ENCODE measurements at regions not wholly inside any gene's neighbourhood (a gene's known extent, or its start where the extent isn't known, plus 50 kb on each side); places are given as distances from the start of the nearest gene placed in this dataset.
"Not testable (repeated sequence)": the region's sequence is repeated elsewhere in the genome, so short reads cannot be mapped to it uniquely, and the experiment has no call there.

DNA sequence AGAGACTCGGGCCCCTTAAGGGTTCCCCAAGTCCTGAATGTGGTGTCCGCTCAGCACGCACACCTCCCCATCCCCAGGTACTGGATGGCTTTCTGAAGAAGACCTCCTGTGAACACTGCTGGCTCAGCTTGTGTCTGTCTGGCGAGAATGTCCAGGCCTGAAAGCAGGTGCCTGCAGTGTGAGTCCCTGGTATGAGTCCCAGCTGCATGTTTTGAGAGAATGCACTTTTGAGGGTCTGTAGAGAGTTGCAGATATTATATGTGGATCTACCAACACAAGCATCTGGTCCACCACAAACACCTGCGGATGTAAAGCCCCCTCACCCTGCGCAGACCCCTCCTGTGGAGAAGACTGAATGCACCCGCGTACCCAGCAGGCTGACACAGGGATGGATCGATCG lies 1308.9 kb downstream of the TBC1D22A start:
- no peaks in the 10 kb centered on the region for H3K9me3 Mint-ChIP-seq
- no peaks in the 10 kb centered on the region for H3K36me3 Mint-ChIP-seq (ENCODE audit: low read depth)
- no peaks in the 10 kb centered on the region for H3K4me1 Mint-ChIP-seq (ENCODE audit: low read depth)
- no peak for DNase-seq
- H3K27ac Mint-ChIP-seq = no peak overlapping the region
- H3K27me3 Mint-ChIP-seq = peaks cover 24% of the 10 kb centered on the region
- no peak overlapping the region for H3K4me3 Mint-ChIP-seq

DNA sequence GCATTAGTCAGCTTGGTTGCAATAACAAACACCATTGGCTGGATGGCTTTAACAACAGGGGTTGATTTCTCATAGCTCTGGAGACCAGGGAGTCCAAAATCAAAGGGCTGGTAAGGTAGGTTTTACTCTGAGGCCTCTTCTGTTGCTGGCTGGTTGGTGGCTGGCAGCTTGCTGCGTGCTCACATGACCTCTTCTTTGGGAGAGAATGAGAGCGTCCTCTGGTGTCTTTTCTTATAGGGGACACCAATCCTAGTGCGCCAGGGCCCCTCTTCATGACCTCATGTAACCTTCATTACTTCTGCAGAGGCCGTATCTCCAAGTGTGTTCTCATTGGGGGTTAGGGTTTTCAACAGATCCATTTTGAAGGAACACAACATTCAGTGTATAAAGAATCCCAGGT lies 1308.3 kb downstream of the TBC1D22A start:
- Mint-ChIP-seq H3K4me3 (no peak overlapping the region), H3K4me1 (ENCODE audit: low read depth) (no peaks in the 10 kb centered on the region), H3K27ac (no peak overlapping the region), H3K36me3 (ENCODE audit: low read depth) (no peaks in the 10 kb centered on the region), H3K27me3 (peaks cover 19% of the 10 kb centered on the region), H3K9me3 (no peaks in the 10 kb centered on the region)
- DNase-seq = no peak

DNA sequence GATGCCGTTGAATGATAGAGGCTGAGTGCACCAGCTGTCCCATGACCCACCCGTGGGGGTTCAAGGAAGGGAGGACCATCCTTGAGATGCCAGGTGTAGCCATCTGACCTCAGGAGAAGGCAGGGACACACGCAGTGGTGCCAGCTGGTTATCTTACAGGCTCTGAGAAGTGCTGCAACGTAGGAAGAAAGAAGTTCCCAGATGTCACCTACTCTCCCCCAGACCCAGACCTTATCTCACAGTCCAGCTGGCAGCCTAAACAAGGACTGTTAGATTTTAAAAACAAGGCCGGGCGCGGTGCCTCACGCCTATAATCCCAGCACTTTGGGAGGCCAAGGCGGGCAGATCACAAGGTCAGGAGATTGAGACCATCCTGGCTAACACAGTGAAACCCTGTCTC lies 1307.6 kb downstream of the TBC1D22A start:
- peaks cover 16% of the 10 kb centered on the region for H3K27me3 Mint-ChIP-seq
- no peaks in the 10 kb centered on the region for H3K9me3 Mint-ChIP-seq
- H3K4me1 Mint-ChIP-seq (ENCODE audit: low read depth) = no peaks in the 10 kb centered on the region
- no peak overlapping the region for H3K27ac Mint-ChIP-seq
- no peaks in the 10 kb centered on the region for H3K36me3 Mint-ChIP-seq (ENCODE audit: low read depth)
- H3K4me3 Mint-ChIP-seq = no peak overlapping the region
- DNase-seq = no peak

DNA sequence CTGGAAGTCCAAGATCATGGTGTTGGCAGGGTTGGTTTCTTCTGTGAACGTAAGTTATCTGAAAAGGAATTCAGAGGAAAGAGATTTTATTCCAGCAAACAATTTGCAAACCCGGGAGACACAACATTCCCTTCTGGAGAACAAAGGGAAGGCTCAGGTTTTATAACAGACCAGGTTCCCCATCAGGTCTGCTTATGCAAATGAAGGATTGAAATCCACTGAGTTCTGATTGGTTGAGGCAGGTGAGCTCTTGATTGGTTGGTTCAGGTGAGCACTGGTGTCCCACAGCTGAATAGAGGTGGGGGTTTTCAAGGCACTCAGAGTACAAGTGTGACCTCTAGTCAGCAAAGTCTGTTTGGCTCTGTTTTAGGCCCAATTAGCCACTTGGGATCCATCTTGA lies 1306.8 kb downstream of the TBC1D22A start:
- peaks cover 10% of the 10 kb centered on the region for H3K27me3 Mint-ChIP-seq
- H3K36me3 Mint-ChIP-seq (ENCODE audit: low read depth) = no peaks in the 10 kb centered on the region
- H3K27ac Mint-ChIP-seq = no peak overlapping the region
- no peak for DNase-seq
- no peaks in the 10 kb centered on the region for H3K9me3 Mint-ChIP-seq
- H3K4me3 Mint-ChIP-seq = no peak overlapping the region
- H3K4me1 Mint-ChIP-seq (ENCODE audit: low read depth) = no peaks in the 10 kb centered on the region

DNA sequence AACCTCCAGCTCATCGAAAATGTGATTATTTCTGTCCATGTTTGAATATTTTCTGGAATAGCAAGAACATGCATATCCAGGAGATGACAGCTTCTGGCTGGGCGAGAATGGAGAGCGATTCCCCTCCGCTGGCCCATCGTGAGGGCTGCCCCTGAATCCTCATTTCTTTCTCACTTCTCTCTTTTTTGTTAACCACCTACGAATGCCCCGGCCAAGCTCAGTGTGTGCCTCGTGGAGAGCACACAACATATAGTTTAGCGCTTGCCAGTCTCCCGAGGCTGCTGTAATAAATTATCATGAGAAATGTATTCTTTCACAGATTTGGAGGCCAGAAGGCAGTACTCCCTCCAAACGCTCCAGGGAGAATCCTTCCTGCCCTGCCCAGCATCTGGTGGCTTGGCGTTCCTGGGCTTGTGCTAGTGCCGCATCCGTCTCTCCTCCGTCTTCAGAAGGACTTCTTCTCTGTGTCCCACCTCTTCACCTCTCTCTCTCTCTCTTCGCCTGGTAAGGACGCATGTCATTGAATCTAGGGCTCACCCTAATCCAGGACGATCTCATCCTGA lies 1306.0 kb downstream of the TBC1D22A start:
- no peak for DNase-seq
- H3K4me3 Mint-ChIP-seq = no peak overlapping the region
- peaks cover 5% of the 10 kb centered on the region for H3K27me3 Mint-ChIP-seq
- no peaks in the 10 kb centered on the region for H3K4me1 Mint-ChIP-seq (ENCODE audit: low read depth)
- no peaks in the 10 kb centered on the region for H3K36me3 Mint-ChIP-seq (ENCODE audit: low read depth)
- no peaks in the 10 kb centered on the region for H3K9me3 Mint-ChIP-seq
- H3K27ac Mint-ChIP-seq = no peak overlapping the region

DNA sequence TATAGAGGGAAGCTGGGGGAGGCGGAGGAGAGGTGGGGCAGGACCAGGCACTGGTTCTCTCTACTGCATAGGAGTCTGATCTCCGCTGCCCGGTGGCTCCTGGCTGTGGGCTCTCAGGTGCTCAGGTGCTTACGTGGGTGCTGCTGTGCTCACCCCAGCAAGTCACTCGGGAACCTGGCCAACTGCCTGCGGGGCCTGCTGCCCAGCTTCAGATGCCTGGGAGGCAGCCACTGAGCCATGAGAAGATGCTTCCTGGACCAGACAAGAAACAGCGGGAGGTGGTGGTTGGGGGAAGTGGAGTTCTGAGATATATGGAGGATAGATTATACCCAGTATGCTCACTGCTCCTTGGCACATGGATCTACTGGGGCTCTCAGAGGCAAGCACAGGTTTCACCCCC lies 1303.4 kb downstream of the TBC1D22A start:
- H3K36me3 Mint-ChIP-seq (ENCODE audit: low read depth) = no peaks in the 10 kb centered on the region
- H3K9me3 Mint-ChIP-seq = no peaks in the 10 kb centered on the region
- H3K4me3 Mint-ChIP-seq = no peak overlapping the region
- H3K4me1 Mint-ChIP-seq (ENCODE audit: low read depth) = no peaks in the 10 kb centered on the region
- H3K27ac Mint-ChIP-seq = no peak overlapping the region
- DNase-seq = no peak
- no peaks in the 10 kb centered on the region for H3K27me3 Mint-ChIP-seq

DNA sequence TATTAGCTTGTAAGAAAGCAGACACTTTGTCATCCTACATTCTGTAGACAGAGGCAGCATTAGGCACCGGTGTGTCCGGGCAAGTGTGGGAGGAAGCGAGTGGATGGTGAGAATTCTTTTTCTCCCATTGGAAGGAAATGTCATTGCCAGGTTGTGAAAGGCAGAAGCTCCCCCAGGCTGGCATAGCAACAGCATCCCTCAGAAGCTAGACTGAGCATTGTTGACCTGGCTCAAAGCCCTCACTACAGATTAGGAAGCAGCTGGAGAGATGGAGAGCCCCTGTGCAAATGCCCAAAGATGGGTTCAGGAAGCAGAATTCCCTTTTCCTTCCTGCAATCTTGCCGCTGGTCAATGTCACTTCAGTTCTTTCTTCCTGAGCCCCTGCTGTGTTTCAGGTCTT lies 1299.3 kb downstream of the TBC1D22A start:
- no peaks in the 10 kb centered on the region for H3K4me1 Mint-ChIP-seq (ENCODE audit: low read depth)
- no peaks in the 10 kb centered on the region for H3K9me3 Mint-ChIP-seq
- H3K27me3 Mint-ChIP-seq = peaks cover 14% of the 10 kb centered on the region
- no peak overlapping the region for H3K4me3 Mint-ChIP-seq
- H3K36me3 Mint-ChIP-seq (ENCODE audit: low read depth) = no peaks in the 10 kb centered on the region
- no peak for DNase-seq
- H3K27ac Mint-ChIP-seq = no peak overlapping the region

DNA sequence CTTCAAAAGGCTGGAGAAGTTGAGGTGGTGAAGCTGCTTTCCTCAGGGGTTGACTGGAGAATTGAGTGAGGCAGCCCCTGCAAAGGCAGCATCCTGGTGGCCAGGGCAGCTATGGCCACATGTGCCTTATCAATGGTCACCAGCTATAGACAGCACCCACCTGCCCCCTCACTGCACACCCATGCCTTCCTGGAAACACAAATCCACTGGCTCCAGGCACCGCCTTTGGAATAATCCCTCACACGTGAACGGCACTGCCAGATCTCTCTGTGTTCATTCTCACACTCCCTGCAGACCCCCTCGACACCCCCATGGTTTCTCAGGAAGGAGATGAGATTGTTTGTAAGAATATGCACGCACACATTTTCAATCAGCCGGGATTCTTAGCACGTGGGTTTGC lies 1297.8 kb downstream of the TBC1D22A start:
- Mint-ChIP-seq H3K36me3 (ENCODE audit: low read depth) (no peaks in the 10 kb centered on the region), H3K27ac (no peak overlapping the region), H3K4me1 (ENCODE audit: low read depth) (no peaks in the 10 kb centered on the region), H3K4me3 (no peak overlapping the region), H3K9me3 (no peaks in the 10 kb centered on the region), H3K27me3 (peaks cover 14% of the 10 kb centered on the region)
- no peak for DNase-seq

DNA sequence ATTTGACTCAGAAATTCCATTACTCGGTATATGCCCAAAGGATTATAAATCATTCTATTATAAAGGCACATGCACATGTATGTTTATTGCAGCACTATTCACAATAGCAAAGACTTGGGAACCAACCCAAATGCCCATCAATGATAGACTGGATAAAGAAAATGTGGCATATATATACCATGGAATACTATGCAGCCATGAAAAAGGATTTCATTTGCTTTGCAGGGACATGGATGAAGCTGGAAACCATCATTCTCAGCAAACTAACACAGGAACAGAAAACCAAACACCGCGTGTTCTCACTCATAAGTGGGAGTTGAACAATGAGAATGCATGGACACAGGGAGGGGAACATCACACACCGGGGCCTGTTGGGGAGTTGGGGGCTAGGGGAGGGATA lies 1297.1 kb downstream of the TBC1D22A start:
- not testable (repeated sequence) for H3K27ac Mint-ChIP-seq; H3K4me1 Mint-ChIP-seq (ENCODE audit: low read depth); H3K9me3 Mint-ChIP-seq; DNase-seq; H3K4me3 Mint-ChIP-seq; H3K36me3 Mint-ChIP-seq (ENCODE audit: low read depth)
- H3K27me3 Mint-ChIP-seq = peaks cover 14% of the 10 kb centered on the region

DNA sequence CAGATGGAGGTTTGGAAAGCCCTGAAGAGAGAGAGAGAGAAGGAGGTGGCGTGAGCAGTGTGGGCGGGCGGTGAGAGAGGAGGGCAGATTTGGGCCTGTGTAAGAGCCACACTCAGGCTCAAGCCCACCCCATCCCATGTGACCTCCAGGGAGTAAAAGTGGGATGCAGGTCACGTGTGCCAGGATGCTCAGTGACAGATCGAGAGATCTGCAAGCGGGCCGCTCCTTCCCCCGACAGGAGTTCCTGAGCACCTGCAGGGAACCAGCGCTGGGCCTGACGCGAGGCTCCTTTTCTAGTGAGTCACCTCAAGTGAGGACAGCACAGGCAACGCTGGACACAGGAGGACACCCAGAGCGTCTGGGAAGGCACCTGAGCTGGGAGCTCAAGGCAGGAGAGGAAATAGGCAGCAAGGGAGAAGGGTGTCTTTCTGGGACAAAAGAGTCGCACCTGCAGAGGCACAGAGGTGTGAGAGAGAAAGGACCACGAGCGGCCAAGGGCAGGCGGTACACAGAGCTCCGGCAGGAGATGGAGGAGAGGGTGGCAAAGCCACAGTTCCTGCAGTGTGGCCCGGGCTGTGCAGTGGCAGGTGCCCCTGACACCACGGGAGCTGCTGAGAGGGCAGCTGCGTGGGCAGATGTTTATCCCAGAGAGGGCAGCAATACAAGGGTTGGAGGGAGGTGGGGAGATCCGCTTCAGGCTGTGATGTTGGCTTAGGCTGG lies 1294.8 kb downstream of the TBC1D22A start:
- Mint-ChIP-seq H3K27me3 (peaks cover 17% of the 10 kb centered on the region), H3K4me3 (no peak overlapping the region), H3K9me3 (no peaks in the 10 kb centered on the region)

DNA sequence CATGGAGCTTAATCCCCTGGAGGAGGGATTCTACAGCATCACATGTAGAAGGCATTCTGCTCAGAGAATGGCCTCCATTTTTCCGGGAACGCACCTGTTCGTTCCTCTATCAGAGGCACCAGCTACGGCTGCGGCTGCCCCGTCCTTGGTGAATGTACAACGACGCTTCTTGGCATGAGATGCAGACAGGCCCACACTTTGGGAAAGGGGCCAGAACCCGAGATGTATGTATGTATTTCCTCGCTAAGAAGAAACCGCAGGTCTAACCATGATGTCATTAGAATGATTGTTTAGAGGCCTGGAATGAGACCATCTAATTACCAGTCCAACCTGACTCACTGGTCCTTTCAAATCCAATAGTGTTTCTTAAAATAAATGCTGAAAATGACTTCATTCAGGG lies 1293.4 kb downstream of the TBC1D22A start:
- Mint-ChIP-seq H3K4me1 (ENCODE audit: low read depth) (no peaks in the 10 kb centered on the region), H3K4me3 (no peak overlapping the region), H3K9me3 (no peaks in the 10 kb centered on the region), H3K36me3 (ENCODE audit: low read depth) (no peaks in the 10 kb centered on the region), H3K27me3 (peaks cover 20% of the 10 kb centered on the region), H3K27ac (no peak overlapping the region)
- no peak for DNase-seq

More for the DNA sequence above, 1294.8 kb downstream of the TBC1D22A start:
- DNase-seq = no peak
- H3K36me3 Mint-ChIP-seq (ENCODE audit: low read depth) = no peaks in the 10 kb centered on the region
- H3K4me1 Mint-ChIP-seq (ENCODE audit: low read depth) = no peaks in the 10 kb centered on the region
- H3K27ac Mint-ChIP-seq = no peak overlapping the region

DNA sequence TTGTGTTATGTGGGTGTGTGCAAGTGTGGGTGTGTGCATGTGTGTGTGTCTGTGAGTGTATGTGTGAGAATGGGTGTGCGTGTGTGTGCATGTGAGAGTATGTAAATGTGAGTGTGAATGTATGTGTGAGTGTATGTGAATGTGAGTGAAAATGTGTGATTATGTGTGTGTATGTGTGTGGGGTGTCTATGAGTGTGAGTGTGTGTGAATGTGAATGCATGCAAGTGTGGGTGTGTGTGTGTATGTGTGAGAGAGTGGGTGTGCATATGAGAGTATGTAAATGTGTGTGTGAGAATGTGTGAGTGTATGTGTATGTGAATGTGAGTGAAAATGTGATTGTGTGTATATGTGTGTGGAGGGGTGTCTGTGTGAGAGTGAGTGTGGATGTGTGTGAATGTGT lies 1292.7 kb downstream of the TBC1D22A start:
- H3K36me3 Mint-ChIP-seq (ENCODE audit: low read depth) = no peaks in the 10 kb centered on the region
- no peak for DNase-seq
- no peak overlapping the region for H3K4me3 Mint-ChIP-seq
- peaks cover 20% of the 10 kb centered on the region for H3K27me3 Mint-ChIP-seq
- H3K4me1 Mint-ChIP-seq (ENCODE audit: low read depth) = no peaks in the 10 kb centered on the region
- H3K9me3 Mint-ChIP-seq = no peaks in the 10 kb centered on the region
- H3K27ac Mint-ChIP-seq = no peak overlapping the region

DNA sequence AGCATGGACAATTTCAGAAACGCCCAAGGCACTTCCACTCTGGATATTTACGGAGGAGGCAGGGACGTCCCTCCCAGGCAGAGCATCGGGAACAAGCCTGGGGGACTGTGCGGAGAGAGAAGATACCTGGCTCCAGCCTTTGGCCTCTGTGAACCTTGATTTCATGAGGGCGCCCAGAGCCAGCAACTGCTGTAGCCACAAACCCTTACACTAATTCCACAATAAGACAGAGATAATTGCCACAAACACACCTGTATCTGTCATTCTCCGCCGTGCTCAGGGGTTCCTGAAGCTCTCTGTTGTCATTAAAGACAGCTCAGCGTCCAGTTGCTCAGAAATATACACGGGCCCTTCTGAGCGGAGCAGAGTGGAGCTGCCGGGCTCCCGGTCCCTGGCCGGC lies 1292.1 kb downstream of the TBC1D22A start:
- peaks cover 25% of the 10 kb centered on the region for H3K27me3 Mint-ChIP-seq
- H3K27ac Mint-ChIP-seq = no peak overlapping the region
- H3K4me3 Mint-ChIP-seq = no peak overlapping the region
- no peak for DNase-seq
- no peaks in the 10 kb centered on the region for H3K4me1 Mint-ChIP-seq (ENCODE audit: low read depth)
- no peaks in the 10 kb centered on the region for H3K36me3 Mint-ChIP-seq (ENCODE audit: low read depth)
- H3K9me3 Mint-ChIP-seq = no peaks in the 10 kb centered on the region

DNA sequence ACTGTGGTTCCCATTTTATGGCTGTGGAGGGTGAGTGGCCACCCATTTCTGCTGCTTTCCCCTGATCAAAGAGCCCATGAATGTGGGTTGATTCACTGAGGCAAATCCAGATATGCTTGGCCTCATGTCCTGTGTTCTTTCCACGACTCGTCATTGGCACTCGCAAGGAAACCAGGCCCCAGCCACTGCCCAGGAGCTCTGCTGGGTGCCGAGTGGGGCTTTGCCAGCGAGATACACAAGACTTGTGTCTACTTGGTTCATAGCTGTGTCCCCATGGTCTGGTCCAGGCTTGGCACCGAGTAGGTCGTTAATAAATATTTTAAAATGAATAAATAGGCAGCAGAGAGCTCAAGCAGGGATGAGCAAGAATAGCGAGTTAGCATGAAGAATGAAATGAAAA lies 1291.5 kb downstream of the TBC1D22A start:
- Mint-ChIP-seq H3K4me3 (no peak overlapping the region), H3K27ac (no peak overlapping the region)

DNA sequence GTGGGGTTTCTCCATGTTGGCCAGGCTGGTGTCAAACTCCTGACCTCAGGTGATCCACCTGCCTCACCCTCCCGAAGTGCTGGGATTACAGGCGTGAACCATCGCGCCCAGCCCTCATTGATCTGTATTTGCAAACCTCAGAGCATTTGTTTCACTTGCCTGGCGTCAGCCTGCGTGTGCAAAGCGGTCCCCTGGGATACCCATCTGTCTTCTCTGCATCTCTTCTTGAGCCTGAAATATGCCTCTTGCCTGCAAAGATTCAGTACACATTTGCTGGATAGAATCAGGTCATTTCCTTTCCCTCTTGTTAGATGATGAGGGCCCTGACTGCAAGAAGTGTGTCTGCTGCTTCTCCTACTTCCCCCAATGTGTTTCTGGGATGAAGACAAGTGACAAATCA lies 1291.0 kb downstream of the TBC1D22A start:
- Mint-ChIP-seq H3K4me3 (no peak overlapping the region), H3K36me3 (ENCODE audit: low read depth) (no peaks in the 10 kb centered on the region), H3K27ac (no peak overlapping the region), H3K4me1 (ENCODE audit: low read depth) (no peaks in the 10 kb centered on the region), H3K9me3 (no peaks in the 10 kb centered on the region), H3K27me3 (peaks cover 25% of the 10 kb centered on the region)
- no peak for DNase-seq

More for the DNA sequence above, 1291.5 kb downstream of the TBC1D22A start:
- DNase-seq = no peak
- Mint-ChIP-seq H3K27me3 (peaks cover 25% of the 10 kb centered on the region), H3K9me3 (no peaks in the 10 kb centered on the region), H3K4me1 (ENCODE audit: low read depth) (no peaks in the 10 kb centered on the region), H3K36me3 (ENCODE audit: low read depth) (no peaks in the 10 kb centered on the region)

DNA sequence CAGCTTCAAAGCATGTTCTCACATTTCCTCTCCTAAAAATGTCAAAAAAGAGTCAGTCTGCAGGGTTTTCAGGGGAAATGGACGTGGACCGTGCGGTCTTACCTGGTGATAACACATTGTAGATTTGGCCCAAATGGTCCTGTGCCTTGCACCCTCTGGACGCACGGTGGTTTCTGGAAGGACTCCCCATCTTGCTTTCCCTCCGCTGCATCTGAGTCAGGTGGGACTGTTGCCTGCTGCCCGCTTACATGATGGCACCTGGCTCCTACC lies 1290.1 kb downstream of the TBC1D22A start:
- no peaks in the 10 kb centered on the region for H3K9me3 Mint-ChIP-seq
- H3K4me1 Mint-ChIP-seq (ENCODE audit: low read depth) = no peaks in the 10 kb centered on the region
- no peaks in the 10 kb centered on the region for H3K36me3 Mint-ChIP-seq (ENCODE audit: low read depth)
- H3K4me3 Mint-ChIP-seq = no peak overlapping the region
- no peak for DNase-seq
- peaks cover 20% of the 10 kb centered on the region for H3K27me3 Mint-ChIP-seq
- H3K27ac Mint-ChIP-seq = no peak overlapping the region

All from activated T-cell treated with anti-CD3 and anti-CD28 coated beads, Interleukin-2, amount 50 U/mL, for 24 hours (primary cell).